GM12878 (cell line): ENCODE measurements at regions not wholly inside any gene's neighbourhood (a gene's known extent, or its start where the extent isn't known, plus 50 kb on each side); places are given as distances from the start of the nearest gene placed in this dataset.
A peak's percentile ranks its signal among the peaks of the same experiment; 100 is the strongest.

Experiments used
- CEBPB ChIP-seq, 2 experiments: fragments of 150-350 bp in 1 of 2; IDR thresholded peaks; 2 replicates each; pipeline ENCODE4 v1.6.1; 2012 to 2014; ENCODE audit warnings: low read depth in 2 of 2, low read length in 2 of 2, borderline replicate concordance in 1 of 2, inconsistent platforms in 1 of 2
- CHD2 ChIP-seq: IDR thresholded peaks from 2 replicates; pipeline ENCODE4 v1.6.1; 2011; ENCODE audit warnings: low read depth, low read length, improper control_type of control experiment, borderline replicate concordance
- CHD4 ChIP-seq: fragments of 200-600 bp; sonication (generic); IDR thresholded peaks from 2 replicates; pipeline ENCODE4 v1.6.1; 2016; ENCODE audit warnings: mild to moderate bottlenecking
- EGR1 ChIP-seq, 2 experiments: IDR thresholded peaks; 1 replicate in 1 of 2; 2 replicates in 1 of 2; pipeline ENCODE4 v1.6.1; 2011 to 2012; ENCODE audit warnings: low read depth in 2 of 2, low read length in 2 of 2, borderline replicate concordance in 1 of 2, mild to moderate bottlenecking in 1 of 2, moderate library complexity in 1 of 2
- EP300 ChIP-seq, 2 experiments: fragments of 150-350 bp in 1 of 2; IDR thresholded peaks; 2 replicates each; pipeline ENCODE4 v1.6.1; 2011 to 2012; ENCODE audit warnings: low read depth in 2 of 2, low read length in 2 of 2, borderline replicate concordance in 1 of 2, improper control_type of control experiment in 1 of 2, inconsistent platforms in 1 of 2; ENCODE audit not compliant: control insufficient read depth in 1 of 2
- ESRRA ChIP-seq: IDR thresholded peaks from 2 replicates; pipeline ENCODE4 v1.6.1; 2012; ENCODE audit warnings: mild to moderate bottlenecking, low read length, improper control_type of control experiment
- EZH2 ChIP-seq: IDR thresholded peaks from 2 replicates; pipeline ENCODE4 v1.6.1; 2012; ENCODE audit warnings: low read depth, mild to moderate bottlenecking, control low read depth, inconsistent platforms, low read length, borderline replicate concordance; ENCODE audit not compliant: control insufficient read depth
- FOS ChIP-seq: IDR thresholded peaks from 3 replicates; pipeline ENCODE4 v1.6.1; 2011; ENCODE audit warnings: borderline replicate concordance; ENCODE audit not compliant: insufficient read length; ENCODE audit errors: extremely low read depth
- FOXM1 ChIP-seq: IDR thresholded peaks from 2 replicates; pipeline ENCODE4 v1.6.1; 2012; ENCODE audit warnings: low read depth, mild to moderate bottlenecking, inconsistent platforms, low read length, moderate library complexity
- GABPA ChIP-seq: IDR thresholded peaks from 2 replicates; pipeline ENCODE4 v1.6.1; 2014; ENCODE audit warnings: antibody characterized with exemption, low read depth, mild to moderate bottlenecking, inconsistent platforms
- IKZF1 ChIP-seq: fragments of 450-650 bp; conservative IDR thresholded peaks from 2 replicates; pipeline ENCODE4 v1.6.1; 2017; ENCODE audit warnings: antibody characterized with exemption, mild to moderate bottlenecking
- KLF5 ChIP-seq: fragments of 450-650 bp; IDR thresholded peaks from 2 replicates; pipeline ENCODE4 v1.6.1; 2014; ENCODE audit warnings: mild to moderate bottlenecking; ENCODE audit not compliant: partially characterized antibody
- MYC ChIP-seq: IDR thresholded peaks from 2 replicates; pipeline ENCODE4 v1.6.1; 2011; ENCODE audit warnings: mild to moderate bottlenecking, low read length, moderate library complexity, inconsistent platforms; ENCODE audit not compliant: insufficient read depth, insufficient replicate concordance, insufficient read length, severe bottlenecking
- NFIC ChIP-seq: IDR thresholded peaks from 2 replicates; pipeline ENCODE4 v1.6.1; 2012; ENCODE audit warnings: low read depth, mild to moderate bottlenecking, inconsistent platforms, low read length, moderate library complexity
- PML ChIP-seq: IDR thresholded peaks from 2 replicates; pipeline ENCODE4 v1.6.1; 2012; ENCODE audit warnings: low read length, inconsistent platforms
- SIN3A ChIP-seq: IDR thresholded peaks from 2 replicates; pipeline ENCODE4 v1.6.1; 2012; ENCODE audit warnings: low read depth, low read length, improper control_type of control experiment
- SMARCA5 ChIP-seq: fragments of 450-650 bp; IDR thresholded peaks from 2 replicates; pipeline ENCODE4 v1.6.1; 2017; ENCODE audit warnings: mild to moderate bottlenecking
- STAT1 ChIP-seq: fragments of 450-650 bp; conservative IDR thresholded peaks from 2 replicates; pipeline ENCODE4 v1.6.1; 2014; ENCODE audit warnings: antibody characterized with exemption, mild to moderate bottlenecking
- ZNF384 ChIP-seq: IDR thresholded peaks from 2 replicates; pipeline ENCODE4 v1.6.1; 2012; ENCODE audit warnings: low read depth, mild to moderate bottlenecking, low read length, improper control_type of control experiment, borderline replicate concordance
- TF ChIP-seq, protein P1 (sequence below): IDR thresholded peaks from 2 replicates; pipeline ENCODE4 v1.6.1; 2012; ENCODE audit warnings: low read depth, low read length, improper control_type of control experiment
- TF ChIP-seq, protein P2 (sequence below): IDR thresholded peaks from 2 replicates; pipeline ENCODE4 v1.6.1; 2012; ENCODE audit warnings: improper control_type of control experiment, low read depth, low read length; ENCODE audit not compliant: insufficient replicate concordance
- TF ChIP-seq, protein P3 (sequence below): fragments of 450-650 bp; IDR thresholded peaks from 2 replicates; pipeline ENCODE4 v1.6.1; 2017; ENCODE audit warnings: low read depth, mild to moderate bottlenecking, moderate library complexity
- TF ChIP-seq, protein P4 (sequence below): IDR thresholded peaks from 2 replicates; pipeline ENCODE4 v1.6.1; 2012; ENCODE audit warnings: low read depth, low read length, improper control_type of control experiment

DNA sequence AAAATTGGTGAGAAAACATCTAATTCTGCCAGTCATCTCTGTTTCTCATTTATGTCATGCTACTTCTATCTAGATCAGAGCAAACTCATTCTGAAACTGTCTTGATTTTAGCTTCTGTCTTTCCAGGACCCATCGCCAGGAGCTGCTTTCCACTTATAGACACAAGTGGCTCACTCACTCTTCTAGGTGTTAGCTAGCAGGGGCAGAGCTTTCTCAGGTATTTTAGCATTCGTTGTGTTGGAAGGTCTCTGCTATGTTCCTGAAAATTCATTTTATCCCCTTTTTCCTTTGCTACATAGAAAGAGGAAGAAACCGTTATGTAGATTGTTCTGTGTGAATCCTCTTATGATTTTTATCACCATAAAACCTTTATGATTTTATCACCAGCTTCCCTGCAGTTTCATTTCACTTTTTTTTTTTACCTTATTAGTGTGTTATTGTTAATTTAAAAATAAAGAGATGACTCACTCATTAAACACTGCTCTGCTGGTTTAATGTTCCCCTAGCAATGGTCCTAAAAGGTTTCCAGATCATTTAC lies 246.6 kb upstream of the AADAT start (continued):
- peak; percentile 85 for TF ChIP-seq NFIC
- no peak for TF ChIP-seq STAT1
- no peak for TF ChIP-seq CHD4
- peak; percentile 51; the same call in 1 of the 2 replicates for TF ChIP-seq ZNF384
- TF ChIP-seq CHD2: peak; percentile 58; the same call in 1 of the 2 replicates
- no peak for TF ChIP-seq SIN3A
- TF ChIP-seq, protein P1, sequence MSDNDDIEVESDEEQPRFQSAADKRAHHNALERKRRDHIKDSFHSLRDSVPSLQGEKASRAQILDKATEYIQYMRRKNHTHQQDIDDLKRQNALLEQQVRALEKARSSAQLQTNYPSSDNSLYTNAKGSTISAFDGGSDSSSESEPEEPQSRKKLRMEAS: no peak
- TF ChIP-seq EP300 (IDR thresholded peaks at IDR 0.05; ENCODE audit: borderline replicate concordance in 1 of 2, control insufficient read depth in 1 of 2, low read depth in 2 of 2, low read length in 2 of 2): peak; percentile 86 to 96
- no peak for TF ChIP-seq MYC
- peak; percentile 90 for TF ChIP-seq IKZF1
- TF ChIP-seq EGR1 (IDR thresholded peaks at IDR 0.05; ENCODE audit: borderline replicate concordance in 1 of 2, low read depth in 2 of 2, low read length in 2 of 2): no peak
- no peak for TF ChIP-seq SMARCA5
- 0 out of 2 replicates have a peak, but pooled peaks have one; percentile 23 for TF ChIP-seq GABPA
- TF ChIP-seq, protein P2, sequence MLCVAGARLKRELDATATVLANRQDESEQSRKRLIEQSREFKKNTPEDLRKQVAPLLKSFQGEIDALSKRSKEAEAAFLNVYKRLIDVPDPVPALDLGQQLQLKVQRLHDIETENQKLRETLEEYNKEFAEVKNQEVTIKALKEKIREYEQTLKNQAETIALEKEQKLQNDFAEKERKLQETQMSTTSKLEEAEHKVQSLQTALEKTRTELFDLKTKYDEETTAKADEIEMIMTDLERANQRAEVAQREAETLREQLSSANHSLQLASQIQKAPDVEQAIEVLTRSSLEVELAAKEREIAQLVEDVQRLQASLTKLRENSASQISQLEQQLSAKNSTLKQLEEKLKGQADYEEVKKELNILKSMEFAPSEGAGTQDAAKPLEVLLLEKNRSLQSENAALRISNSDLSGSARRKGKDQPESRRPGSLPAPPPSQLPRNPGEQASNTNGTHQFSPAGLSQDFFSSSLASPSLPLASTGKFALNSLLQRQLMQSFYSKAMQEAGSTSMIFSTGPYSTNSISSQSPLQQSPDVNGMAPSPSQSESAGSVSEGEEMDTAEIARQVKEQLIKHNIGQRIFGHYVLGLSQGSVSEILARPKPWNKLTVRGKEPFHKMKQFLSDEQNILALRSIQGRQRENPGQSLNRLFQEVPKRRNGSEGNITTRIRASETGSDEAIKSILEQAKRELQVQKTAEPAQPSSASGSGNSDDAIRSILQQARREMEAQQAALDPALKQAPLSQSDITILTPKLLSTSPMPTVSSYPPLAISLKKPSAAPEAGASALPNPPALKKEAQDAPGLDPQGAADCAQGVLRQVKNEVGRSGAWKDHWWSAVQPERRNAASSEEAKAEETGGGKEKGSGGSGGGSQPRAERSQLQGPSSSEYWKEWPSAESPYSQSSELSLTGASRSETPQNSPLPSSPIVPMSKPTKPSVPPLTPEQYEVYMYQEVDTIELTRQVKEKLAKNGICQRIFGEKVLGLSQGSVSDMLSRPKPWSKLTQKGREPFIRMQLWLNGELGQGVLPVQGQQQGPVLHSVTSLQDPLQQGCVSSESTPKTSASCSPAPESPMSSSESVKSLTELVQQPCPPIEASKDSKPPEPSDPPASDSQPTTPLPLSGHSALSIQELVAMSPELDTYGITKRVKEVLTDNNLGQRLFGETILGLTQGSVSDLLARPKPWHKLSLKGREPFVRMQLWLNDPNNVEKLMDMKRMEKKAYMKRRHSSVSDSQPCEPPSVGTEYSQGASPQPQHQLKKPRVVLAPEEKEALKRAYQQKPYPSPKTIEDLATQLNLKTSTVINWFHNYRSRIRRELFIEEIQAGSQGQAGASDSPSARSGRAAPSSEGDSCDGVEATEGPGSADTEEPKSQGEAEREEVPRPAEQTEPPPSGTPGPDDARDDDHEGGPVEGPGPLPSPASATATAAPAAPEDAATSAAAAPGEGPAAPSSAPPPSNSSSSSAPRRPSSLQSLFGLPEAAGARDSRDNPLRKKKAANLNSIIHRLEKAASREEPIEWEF: no peak
- no peak for TF ChIP-seq PML
- TF ChIP-seq, protein P3, sequence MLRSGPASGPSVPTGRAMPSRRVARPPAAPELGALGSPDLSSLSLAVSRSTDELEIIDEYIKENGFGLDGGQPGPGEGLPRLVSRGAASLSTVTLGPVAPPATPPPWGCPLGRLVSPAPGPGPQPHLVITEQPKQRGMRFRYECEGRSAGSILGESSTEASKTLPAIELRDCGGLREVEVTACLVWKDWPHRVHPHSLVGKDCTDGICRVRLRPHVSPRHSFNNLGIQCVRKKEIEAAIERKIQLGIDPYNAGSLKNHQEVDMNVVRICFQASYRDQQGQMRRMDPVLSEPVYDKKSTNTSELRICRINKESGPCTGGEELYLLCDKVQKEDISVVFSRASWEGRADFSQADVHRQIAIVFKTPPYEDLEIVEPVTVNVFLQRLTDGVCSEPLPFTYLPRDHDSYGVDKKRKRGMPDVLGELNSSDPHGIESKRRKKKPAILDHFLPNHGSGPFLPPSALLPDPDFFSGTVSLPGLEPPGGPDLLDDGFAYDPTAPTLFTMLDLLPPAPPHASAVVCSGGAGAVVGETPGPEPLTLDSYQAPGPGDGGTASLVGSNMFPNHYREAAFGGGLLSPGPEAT: peak; percentile 81
- no peak for TF ChIP-seq EZH2
- TF ChIP-seq, protein P4, sequence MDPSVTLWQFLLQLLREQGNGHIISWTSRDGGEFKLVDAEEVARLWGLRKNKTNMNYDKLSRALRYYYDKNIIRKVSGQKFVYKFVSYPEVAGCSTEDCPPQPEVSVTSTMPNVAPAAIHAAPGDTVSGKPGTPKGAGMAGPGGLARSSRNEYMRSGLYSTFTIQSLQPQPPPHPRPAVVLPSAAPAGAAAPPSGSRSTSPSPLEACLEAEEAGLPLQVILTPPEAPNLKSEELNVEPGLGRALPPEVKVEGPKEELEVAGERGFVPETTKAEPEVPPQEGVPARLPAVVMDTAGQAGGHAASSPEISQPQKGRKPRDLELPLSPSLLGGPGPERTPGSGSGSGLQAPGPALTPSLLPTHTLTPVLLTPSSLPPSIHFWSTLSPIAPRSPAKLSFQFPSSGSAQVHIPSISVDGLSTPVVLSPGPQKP: no peak
- TF ChIP-seq FOXM1: peak; percentile 47; the same call in 1 of the 2 replicates
- no peak for TF ChIP-seq CEBPB (IDR thresholded peaks at IDR 0.05; ENCODE audit: borderline replicate concordance in 1 of 2, low read depth in 2 of 2, low read length in 2 of 2)
- no peak for TF ChIP-seq ESRRA
- TF ChIP-seq FOS: no peak
- peak; percentile 22 for TF ChIP-seq KLF5
